Endometrial microvascular endothelial cells (primary cell): ENCODE measurements at regions not wholly inside any gene's neighbourhood (a gene's known extent, or its start where the extent isn't known, plus 50 kb on each side); places are given as distances from the start of the nearest gene placed in this dataset.

Source experiments
- in situ Hi-C: cut with HindIII; loops from 2 replicates; pipeline ENCODE4 v1.10.0; 2017; ENCODE audit warnings: low sequenced_read_pairs, low pct_unique_long_range_greater_than_20kb; ENCODE audit errors: inconsistent ontology term

DNA sequence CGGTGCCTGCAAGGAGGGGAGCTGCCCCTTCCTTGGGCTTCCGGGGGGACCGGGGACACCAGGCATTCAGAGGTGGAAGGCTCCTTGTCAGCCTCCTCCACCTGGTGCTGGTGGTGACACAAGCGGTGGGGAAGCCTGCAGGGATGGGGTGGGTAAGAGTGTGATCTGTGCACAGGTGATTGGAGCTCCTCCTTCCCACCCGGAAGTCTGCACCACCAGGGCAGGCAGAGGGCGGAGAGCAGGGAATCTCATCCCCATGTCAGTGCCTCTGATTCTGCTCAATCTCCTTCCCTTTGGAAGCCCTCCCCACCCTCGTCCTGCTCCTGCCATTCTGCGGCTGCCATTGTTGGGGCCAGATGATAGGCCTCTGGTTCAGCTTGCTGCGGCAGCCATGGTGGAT, 238.1 kb upstream of the CRY1 start:
- in situ Hi-C loops = loop anchor here (25.0 kb wide), 1 partner anchor 169 kb away; no protein-coding TSS in a partner anchor

DNA sequence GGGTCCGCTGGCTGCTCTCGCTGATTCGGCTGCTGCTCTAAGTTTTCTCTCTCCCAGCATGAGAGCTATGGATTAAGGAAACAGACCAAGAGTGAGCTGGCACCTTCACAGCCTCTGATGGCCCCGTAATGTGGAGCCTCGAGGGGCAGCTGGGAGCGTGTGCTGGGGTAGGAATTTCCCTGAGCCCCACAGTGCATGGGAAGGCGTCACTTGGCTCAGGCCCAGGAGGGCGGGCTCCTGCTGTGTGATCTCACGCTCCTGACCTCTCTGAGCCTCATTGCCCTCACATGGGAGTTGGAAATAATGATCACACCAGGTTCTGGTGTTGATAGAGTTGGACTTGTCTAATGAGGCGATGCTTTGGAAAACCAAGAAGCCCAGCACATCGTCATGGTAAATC, 238.6 kb upstream of the CRY1 start:
- in situ Hi-C loops = loop anchor here (25.0 kb wide), 1 partner anchor 170 kb away; no protein-coding TSS in a partner anchor

GRCh38 chr12:107332743-107333142, 239.4 kb upstream of the CRY1 start:
- in situ Hi-C loops = loop anchor here (25.0 kb wide), 1 partner anchor 170 kb away; no protein-coding TSS in a partner anchor

DNA sequence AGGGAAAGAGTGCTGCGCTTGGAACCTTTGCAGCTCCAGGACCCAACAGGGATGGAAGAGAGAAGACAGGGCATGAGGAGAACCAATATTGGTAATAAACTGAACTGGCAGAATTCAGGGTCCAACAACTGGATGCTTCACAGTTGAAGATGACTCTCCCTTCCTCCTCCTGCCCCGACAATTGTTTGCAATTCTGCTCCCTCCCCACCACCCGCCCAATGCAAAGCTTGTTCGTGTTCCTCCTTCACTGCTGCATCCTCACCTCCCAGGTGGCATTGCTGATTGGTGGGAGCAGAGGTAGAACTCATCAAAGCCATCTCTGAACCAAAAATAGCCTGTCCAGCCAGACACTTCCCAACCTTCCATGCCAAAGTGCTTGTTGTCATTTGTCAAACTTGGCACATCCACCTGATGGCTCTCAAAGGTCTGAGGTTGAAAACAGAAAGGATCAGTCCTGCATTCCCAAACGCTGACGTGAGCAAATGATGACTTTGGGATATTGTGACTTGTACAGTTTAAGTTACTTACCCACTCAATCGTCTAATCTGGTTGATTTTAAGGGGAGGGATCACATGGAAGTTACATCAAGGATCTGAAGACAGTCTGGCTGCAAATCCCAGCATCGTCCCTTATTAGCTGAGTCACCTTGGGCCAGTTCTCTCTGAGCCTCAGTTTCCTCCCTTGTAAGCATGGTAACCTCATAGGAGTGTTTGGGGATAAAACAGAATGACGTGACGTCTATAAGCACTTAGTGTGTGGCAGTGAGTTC, 242.6 kb upstream of the CRY1 start:
- in situ Hi-C loops = loop anchor here (25.0 kb wide), 1 partner anchor 174 kb away; no protein-coding TSS in a partner anchor

DNA sequence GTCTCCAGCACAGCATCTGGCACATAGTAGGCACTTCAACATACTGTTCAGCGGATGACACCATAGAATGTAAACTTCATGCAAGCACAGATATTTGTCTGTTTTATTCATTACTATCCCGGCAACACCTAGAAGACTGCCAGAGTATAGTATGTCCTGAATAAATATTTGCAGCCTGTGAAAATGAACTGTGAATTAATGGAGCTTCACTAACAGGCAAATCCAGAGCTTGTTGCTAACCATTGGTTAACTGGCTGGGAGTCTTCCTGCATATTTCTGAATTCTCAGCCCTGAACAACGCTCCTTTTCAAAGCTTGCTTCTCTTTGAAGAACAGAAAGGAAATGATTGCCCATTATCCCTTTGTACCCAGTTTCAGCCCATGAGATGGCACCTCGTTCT, 243.3 kb upstream of the CRY1 start:
- in situ Hi-C loops = loop anchor here (25.0 kb wide), 1 partner anchor 174 kb away; no protein-coding TSS in a partner anchor

GRCh38 chr12:107337346-107338095, 244.2 kb upstream of the CRY1 start:
- in situ Hi-C loops = loop anchor here (25.0 kb wide), 1 partner anchor 175 kb away; no protein-coding TSS in a partner anchor

GRCh38 chr12:107339487-107339886, 246.1 kb upstream of the CRY1 start:
- in situ Hi-C loops = loop anchor here (25.0 kb wide), 1 partner anchor 177 kb away; no protein-coding TSS in a partner anchor

GRCh38 chr12:107339932-107340331, 246.6 kb upstream of the CRY1 start:
- in situ Hi-C loops = loop anchor here (25.0 kb wide), 1 partner anchor 178 kb away; no protein-coding TSS in a partner anchor

DNA sequence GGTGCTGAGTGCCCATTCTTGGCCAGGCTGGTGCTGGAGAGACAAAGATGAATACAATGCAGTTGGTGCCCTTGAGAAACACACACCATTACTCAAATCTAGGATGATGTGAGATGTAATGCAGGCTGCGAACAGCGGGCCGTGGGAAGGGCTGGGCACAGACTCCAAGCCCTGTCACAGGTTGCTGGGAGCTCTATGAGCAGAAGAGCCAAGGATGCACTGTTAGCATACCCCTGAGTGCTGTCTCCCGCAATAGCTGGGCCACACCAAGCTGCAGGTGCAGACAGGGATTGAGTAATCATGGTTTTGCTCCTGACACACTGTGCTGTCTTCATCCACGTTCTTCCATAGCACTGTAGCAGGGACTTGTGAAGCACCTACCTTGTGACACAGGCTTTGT, 247.5 kb upstream of the CRY1 start:
- in situ Hi-C loops = loop anchor here (25.0 kb wide), 1 partner anchor 179 kb away; no protein-coding TSS in a partner anchor

DNA sequence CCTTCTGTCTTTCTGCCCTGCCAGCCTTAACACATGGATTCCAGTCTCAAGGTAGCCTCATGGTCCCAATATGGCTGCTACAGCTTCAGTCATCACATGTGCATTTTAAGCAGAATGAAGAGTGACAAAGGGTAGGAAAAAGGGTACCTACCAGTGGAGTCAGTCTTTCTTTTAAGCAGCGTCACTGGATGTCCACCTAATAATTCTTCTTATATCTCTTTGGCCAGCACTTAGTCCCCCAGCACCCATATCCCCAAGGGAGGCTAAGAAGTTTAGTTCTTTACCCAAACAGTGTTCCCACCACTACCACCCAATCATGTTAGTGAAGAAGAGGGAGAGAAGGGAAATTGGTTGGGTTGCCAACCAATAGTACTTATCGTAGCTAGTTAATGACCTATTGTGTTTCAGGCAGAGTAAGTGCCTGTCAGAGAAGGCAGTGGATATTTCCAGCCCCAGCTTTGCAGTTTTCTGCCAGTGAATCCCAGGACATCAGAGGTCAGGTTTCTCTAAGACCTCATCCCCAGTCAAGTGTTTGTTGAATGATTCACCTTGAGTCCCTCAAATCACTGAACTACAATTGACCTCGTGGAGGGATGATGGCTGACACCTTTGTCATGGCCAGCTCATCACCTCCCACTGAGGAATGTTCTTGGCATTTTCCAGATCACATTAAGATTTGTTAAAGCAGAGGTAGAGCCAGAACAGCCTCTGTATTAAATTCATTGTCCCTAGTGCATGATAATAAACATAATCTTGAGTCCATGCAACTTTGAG, 250.9 kb upstream of the CRY1 start:
- in situ Hi-C loops = loop anchor here (25.0 kb wide), 1 partner anchor 182 kb away; no protein-coding TSS in a partner anchor

- in situ Hi-C loops = loop anchor here (25.0 kb wide), 1 partner anchor 185 kb away; no protein-coding TSS in a partner anchor
These were observed 253.9 kb upstream of the CRY1 start for GRCh38 chr12:107347261-107347660.

DNA sequence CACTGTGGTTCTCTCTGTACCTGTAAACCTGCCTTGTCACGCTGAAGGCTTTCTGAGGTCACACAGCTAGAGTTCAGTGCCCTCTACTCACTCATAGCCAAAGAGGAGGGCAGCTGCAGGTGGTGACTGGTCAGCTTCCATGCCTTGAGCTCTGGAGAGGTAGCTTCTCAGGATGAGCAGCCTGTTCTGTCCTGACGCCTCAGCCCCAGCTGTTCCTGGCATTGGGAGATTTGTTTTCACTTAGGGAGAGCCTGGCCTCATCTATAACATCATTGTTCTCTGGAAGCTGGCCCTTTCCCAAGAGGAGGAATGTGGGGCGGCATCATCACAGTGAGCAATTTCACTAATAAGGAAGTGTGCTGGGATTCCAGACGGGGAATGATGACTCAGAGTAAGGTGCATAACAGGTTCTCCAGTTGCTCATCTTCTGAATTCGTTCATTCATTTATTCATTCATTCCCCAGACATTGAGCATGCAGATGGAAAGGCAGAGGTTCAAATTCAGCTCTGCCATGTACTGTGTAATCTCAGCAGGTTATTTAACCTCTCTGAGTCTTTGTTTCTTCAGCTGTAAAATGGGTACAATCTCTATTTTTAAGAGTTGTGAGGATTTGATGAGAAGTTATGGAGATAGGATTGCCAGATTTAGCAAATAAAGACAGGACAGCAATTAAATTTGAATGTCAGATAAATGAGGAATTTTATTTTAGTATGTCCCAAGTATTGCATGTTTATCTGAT, 255.8 kb upstream of the CRY1 start:
- in situ Hi-C loops = loop anchor here (25.0 kb wide), 1 partner anchor 187 kb away; no protein-coding TSS in a partner anchor

DNA sequence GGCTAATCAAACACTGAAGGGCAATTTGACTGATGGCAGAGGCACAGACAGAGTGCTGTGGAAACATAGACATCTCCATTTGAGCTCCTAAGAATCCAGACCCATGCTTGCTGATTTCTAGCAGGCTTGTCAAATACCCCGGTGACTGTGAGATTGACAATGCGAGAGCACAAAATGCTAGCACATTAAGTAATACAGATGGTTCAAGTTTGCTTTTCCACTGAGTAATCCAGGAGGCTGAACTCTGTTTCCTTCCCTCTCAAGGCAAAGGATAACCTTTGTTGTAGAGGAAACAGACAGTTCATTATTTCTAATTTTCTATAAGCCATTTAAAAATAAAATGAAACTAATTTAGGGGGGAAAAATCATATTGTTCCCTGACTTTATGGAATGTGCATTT, 256.5 kb upstream of the CRY1 start:
- in situ Hi-C loops = loop anchor here (25.0 kb wide), 1 partner anchor 188 kb away; no protein-coding TSS in a partner anchor

- in situ Hi-C loops = no loop called here
These were observed 257.8 kb upstream of the CRY1 start for GRCh38 chr12:107351109-107351508.

DNA sequence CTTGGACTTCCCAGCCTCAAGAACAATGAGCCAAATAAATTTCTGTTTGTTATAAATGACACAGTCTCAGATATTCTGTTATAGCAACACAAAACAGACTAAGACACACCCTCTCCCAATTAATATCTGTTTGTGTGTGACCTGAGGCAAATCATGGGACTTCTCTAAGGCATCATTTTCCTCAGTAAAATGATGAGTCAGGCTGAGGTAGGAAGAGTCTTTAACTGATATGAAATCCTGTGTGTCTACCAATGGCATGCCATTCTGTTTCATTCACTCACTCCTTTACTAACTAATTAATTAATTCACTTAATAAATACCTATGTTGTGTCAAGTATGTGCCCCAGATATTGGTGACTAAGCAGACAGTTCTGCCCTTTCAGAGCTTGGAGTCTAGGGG, 258.4 kb upstream of the CRY1 start:
- in situ Hi-C loops = no loop called here

- in situ Hi-C loops = no loop called here
These were observed 259.2 kb upstream of the CRY1 start for GRCh38 chr12:107352347-107353081.

GRCh38 chr12:107353312-107353711, 260.0 kb upstream of the CRY1 start:
- in situ Hi-C loops = no loop called here
